ENCODE measurements at regions not wholly inside any gene's neighbourhood (a gene's known extent, or its start where the extent isn't known, plus 50 kb on each side); places are given as distances from the start of the nearest gene placed in this dataset.

DNA sequence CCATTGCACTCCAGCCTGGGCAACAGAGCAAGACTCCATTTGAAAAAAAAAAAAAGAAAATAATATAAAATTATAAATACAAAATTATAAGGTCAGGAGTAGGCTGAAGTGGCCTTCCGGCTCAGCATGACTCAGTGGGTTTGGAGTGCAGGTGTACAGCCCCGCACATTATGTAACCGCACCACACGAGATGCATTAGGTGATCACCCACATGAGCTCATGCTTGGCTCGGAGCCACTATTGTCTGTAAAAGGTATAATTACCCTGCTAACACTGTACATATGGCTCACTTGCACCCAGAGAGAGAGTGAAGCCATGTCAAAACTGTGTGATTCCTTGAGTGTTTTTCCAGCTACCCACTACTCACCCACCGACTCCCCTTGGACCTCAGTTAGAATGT, 557.0 kb downstream of the SLC6A15 start:
- no peak for TF ChIP-seq EZH2 (IDR thresholded peaks at IDR 0.05; ENCODE audit: borderline replicate concordance, insufficient read depth, low read depth, low read length, poor library complexity, severe bottlenecking)
- TF ChIP-seq, protein P1, sequence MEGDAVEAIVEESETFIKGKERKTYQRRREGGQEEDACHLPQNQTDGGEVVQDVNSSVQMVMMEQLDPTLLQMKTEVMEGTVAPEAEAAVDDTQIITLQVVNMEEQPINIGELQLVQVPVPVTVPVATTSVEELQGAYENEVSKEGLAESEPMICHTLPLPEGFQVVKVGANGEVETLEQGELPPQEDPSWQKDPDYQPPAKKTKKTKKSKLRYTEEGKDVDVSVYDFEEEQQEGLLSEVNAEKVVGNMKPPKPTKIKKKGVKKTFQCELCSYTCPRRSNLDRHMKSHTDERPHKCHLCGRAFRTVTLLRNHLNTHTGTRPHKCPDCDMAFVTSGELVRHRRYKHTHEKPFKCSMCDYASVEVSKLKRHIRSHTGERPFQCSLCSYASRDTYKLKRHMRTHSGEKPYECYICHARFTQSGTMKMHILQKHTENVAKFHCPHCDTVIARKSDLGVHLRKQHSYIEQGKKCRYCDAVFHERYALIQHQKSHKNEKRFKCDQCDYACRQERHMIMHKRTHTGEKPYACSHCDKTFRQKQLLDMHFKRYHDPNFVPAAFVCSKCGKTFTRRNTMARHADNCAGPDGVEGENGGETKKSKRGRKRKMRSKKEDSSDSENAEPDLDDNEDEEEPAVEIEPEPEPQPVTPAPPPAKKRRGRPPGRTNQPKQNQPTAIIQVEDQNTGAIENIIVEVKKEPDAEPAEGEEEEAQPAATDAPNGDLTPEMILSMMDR (IDR thresholded peaks at IDR 0.05): no peak

Measured in B cell (primary cell).